ENCODE measurements at regions not wholly inside any gene's neighbourhood (a gene's known extent, or its start where the extent isn't known, plus 50 kb on each side); places are given as distances from the start of the nearest gene placed in this dataset.

- TF ChIP-seq CTCF (IDR thresholded peaks at IDR 0.05) (no peak), POLR2A (IDR thresholded peaks at IDR 0.05) (no peak)
These were observed 1222.4 kb upstream of the AGA start for GRCh38 chr4:178664621-178665020.
